ENCODE measurements at regions not wholly inside any gene's neighbourhood (a gene's known extent, or its start where the extent isn't known, plus 50 kb on each side); places are given as distances from the start of the nearest gene placed in this dataset.

DNA sequence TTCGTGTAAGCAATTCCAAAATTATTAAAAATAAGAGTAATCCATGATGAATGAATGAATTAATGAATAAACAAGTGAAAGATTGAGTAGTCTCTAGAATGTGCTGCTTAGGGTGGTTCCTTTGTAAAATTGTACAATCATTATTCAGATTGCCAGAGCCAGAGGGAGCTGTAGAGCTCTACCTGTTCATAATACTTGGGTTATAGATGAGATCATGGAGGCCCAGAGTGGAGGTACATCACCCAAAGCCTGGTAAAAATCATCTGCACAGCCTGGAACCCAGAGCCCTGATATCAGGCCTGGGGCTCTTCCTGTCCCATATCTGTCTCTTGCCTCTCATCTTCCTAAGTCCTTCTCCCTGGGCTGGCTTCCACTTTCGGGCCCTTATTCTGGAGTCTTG is 297.2 kb downstream of the RPLP1 start:
- TF ChIP-seq GATA2 (IDR thresholded peaks at IDR 0.05; ENCODE audit: low read depth, low read length) = no peak
- no peak for TF ChIP-seq GATA3 (IDR thresholded peaks at IDR 0.05; ENCODE audit: low read depth, low read length)
